Esophagus muscularis mucosa (tissue), 4 donors: ENCODE measurements at regions not wholly inside any gene's neighbourhood (a gene's known extent, or its start where the extent isn't known, plus 50 kb on each side); places are given as distances from the start of the nearest gene placed in this dataset.

Experiments used
- DNase-seq: peaks from one replicate; pipeline ENCODE4 v3.0.0-alpha.2; 2017; ENCODE audit errors: extremely low spot score
- H3K27ac ChIP-seq, 4 donors: fragments of 200-600 bp; sonication (generic); replicated peaks in 1 of 4; 1 replicate in 3 of 4; 2 replicates in 1 of 4; pipeline ENCODE4 v1.5.1; 2016 to 2019; ENCODE audit warnings: mild to moderate bottlenecking in 1 of 4
- H3K27me3 ChIP-seq, 4 donors: fragments of 200-600 bp; sonication (generic); one replicate each; pipeline versions ENCODE4 v1.5.1 to v1.6.0; 2016 to 2019
- H3K36me3 ChIP-seq, 4 donors: fragments of 200-600 bp; sonication (generic); one replicate each; pipeline ENCODE4 v1.5.1; 2016 to 2019
- H3K4me1 ChIP-seq, 4 donors: fragments of 200-600 bp; sonication (generic); one replicate each; pipeline ENCODE4 v1.5.1; 2016 to 2019
- H3K4me3 ChIP-seq, 4 donors: fragments of 200-600 bp; sonication (generic); 1 replicate in 2 of 4; 2 replicates in 2 of 4; pipeline ENCODE4 v1.5.1; 2016 to 2019; ENCODE audit warnings: mild to moderate bottlenecking in 4 of 4, moderate library complexity in 1 of 4
- H3K9me3 ChIP-seq, 4 donors: fragments of 200-600 bp; sonication (generic); 1 replicate in 3 of 4; 2 replicates in 1 of 4; pipeline ENCODE4 v1.5.1; 2016 to 2019
- EP300 ChIP-seq: sonication (generic); formaldehyde crosslinking; IDR thresholded peaks from one replicate; pipeline ENCODE4 v1.6.1; 2017; ENCODE audit warnings: antibody characterized with exemption
- POLR2A ChIP-seq: fragments of 450-650 bp; IDR thresholded peaks from one replicate; pipeline ENCODE4 v1.6.1; 2017; ENCODE audit warnings: antibody characterized with exemption, moderate library complexity, mild to moderate bottlenecking, low read depth
- POLR2AphosphoS5 ChIP-seq, 2 donors: sonication (generic); formaldehyde crosslinking; IDR thresholded peaks; one replicate each; pipeline ENCODE4 v1.6.1; 2017; ENCODE audit warnings: antibody characterized with exemption in 2 of 2
- WGBS: methylation state at CpG from one replicate; pipeline ENCODE4 v1.1.5; 2018; 5-methylcytosine and 5-hydroxymethylcytosine counted together
- intact Hi-C: fragments of 100-400 bp; cut with DNase I; formaldehyde crosslinking; loops from one replicate; pipeline ENCODE4 v1.15.1; 2023
- TF ChIP-seq, protein P1 (sequence below), 3 experiments: fragments of 200-600 bp in 2 of 3; fragments of 450-650 bp in 1 of 3; sonication (generic) in 2 of 3; IDR thresholded peaks; one replicate each; pipeline ENCODE4 v1.5.1; 2017 to 2019; ENCODE audit warnings: antibody characterized with exemption in 3 of 3, mild to moderate bottlenecking in 2 of 3, moderate library complexity in 1 of 3

DNA sequence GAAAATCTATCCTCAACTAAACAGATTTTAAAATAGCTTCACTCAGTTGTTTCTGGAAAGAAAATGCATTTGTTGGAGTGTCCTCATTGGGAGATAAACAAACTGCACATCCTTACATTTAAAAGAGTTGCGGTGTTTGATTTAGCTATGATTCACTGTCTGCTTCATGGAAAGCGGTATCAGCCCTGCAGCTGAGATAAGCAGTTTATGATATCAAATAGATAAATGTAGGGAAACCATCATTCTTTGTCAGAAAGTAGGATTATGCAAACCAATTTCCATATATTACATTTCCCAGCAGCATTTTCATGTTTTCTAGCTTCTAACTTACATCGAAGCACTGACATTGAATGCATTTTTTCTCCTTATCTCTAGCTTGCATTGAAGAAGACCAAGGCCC lies 698.9 kb downstream of the DIPK2A start:
- H3K27ac ChIP-seq, result no peak overlapping the region
- TF ChIP-seq, protein P1, sequence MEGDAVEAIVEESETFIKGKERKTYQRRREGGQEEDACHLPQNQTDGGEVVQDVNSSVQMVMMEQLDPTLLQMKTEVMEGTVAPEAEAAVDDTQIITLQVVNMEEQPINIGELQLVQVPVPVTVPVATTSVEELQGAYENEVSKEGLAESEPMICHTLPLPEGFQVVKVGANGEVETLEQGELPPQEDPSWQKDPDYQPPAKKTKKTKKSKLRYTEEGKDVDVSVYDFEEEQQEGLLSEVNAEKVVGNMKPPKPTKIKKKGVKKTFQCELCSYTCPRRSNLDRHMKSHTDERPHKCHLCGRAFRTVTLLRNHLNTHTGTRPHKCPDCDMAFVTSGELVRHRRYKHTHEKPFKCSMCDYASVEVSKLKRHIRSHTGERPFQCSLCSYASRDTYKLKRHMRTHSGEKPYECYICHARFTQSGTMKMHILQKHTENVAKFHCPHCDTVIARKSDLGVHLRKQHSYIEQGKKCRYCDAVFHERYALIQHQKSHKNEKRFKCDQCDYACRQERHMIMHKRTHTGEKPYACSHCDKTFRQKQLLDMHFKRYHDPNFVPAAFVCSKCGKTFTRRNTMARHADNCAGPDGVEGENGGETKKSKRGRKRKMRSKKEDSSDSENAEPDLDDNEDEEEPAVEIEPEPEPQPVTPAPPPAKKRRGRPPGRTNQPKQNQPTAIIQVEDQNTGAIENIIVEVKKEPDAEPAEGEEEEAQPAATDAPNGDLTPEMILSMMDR (IDR thresholded peaks at IDR 0.05), result no peak
- TF ChIP-seq POLR2AphosphoS5 (IDR thresholded peaks at IDR 0.05) (no peak), POLR2A (no peak), EP300 (no peak)
- H3K36me3 ChIP-seq, result no peaks in the 10 kb centered on the region
- no peak overlapping the region for H3K4me3 ChIP-seq
- intact Hi-C loops, result no loop called here
- H3K4me1 ChIP-seq, result no peaks in the 10 kb centered on the region
- no peaks in the 10 kb centered on the region for H3K27me3 ChIP-seq
- DNase-seq, result no peak
- no peaks in the 10 kb centered on the region for H3K9me3 ChIP-seq
- WGBS, result 86% methylated on average over 3 of the region's 3 CpGs

GRCh38 chr3:144677103-144677502 lies 705.5 kb downstream of the DIPK2A start:
- Histone ChIP-seq H3K9me3 (no peaks in the 10 kb centered on the region), H3K4me1 (no peaks in the 10 kb centered on the region), H3K4me3 (no peak overlapping the region), H3K27me3 (no peaks in the 10 kb centered on the region), H3K27ac (no peak overlapping the region), H3K36me3 (no peaks in the 10 kb centered on the region)
- no peak for DNase-seq
- TF ChIP-seq POLR2AphosphoS5 (IDR thresholded peaks at IDR 0.05) (no peak), EP300 (no peak), POLR2A (no peak)
- TF ChIP-seq, protein P1 (IDR thresholded peaks at IDR 0.05), result no peak
- intact Hi-C loops, result no loop called here
- 30% methylated on average over 1 of the region's 1 CpG for WGBS

DNA sequence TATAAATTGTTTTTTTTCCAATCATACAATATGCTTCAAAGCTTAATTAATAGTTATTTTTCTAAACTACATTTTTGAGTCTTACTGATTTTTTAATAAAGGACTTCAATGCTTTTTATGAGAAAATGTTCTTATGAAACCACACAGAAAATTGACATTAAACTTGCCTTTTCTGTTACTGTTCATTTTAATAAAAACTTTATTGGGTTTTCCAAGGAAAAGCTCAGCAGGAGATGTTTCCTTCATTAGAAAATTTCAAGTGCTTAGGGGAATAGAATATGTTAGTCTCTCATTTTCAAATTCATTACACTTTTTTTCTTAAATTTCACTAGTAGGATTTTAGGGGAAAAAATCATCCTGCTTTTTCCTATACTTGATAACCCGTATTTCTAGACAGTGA lies 711.4 kb downstream of the DIPK2A start:
- no peaks in the 10 kb centered on the region for H3K4me1 ChIP-seq
- WGBS, result 90% methylated on average over 1 of the region's 1 CpG

DNA sequence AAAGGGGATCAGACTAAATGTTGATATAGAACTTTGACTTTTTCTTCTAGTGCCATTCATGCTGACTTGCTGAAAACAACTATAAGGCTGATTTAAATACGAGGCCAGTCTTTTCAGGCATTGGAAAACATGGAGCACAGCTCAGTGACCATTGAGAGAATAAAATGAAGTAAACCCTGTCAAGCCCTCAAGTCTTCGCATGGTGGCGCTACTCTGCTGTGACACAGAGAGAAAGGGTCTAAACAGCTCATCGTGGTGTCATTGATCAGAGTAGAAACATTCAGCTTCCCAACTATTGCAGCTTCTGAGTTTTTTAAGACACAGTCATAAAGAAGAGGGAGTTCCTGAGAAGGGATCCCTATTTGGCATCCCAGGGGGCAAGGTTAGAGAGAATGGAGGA lies 716.2 kb downstream of the DIPK2A start:
- intact Hi-C loops, result no loop called here

More for the DNA sequence above, 711.4 kb downstream of the DIPK2A start:
- intact Hi-C loops, result no loop called here
- H3K27ac ChIP-seq, result no peak overlapping the region
- H3K36me3 ChIP-seq, result no peaks in the 10 kb centered on the region
- no peak for TF ChIP-seq POLR2A
- no peak for TF ChIP-seq POLR2AphosphoS5 (IDR thresholded peaks at IDR 0.05)
- TF ChIP-seq EP300, result no peak
- TF ChIP-seq, protein P1 (IDR thresholded peaks at IDR 0.05), result no peak
- no peak overlapping the region for H3K4me3 ChIP-seq
- H3K9me3 ChIP-seq, result no peaks in the 10 kb centered on the region
- no peak for DNase-seq
- no peaks in the 10 kb centered on the region for H3K27me3 ChIP-seq

GRCh38 chr3:144692488-144692887 lies 720.9 kb downstream of the DIPK2A start:
- no peaks in the 10 kb centered on the region for H3K36me3 ChIP-seq
- H3K9me3 ChIP-seq, result no peaks in the 10 kb centered on the region
- intact Hi-C loops, result no loop called here
- no peak overlapping the region for H3K27ac ChIP-seq
- DNase-seq, result no peak
- no peak for TF ChIP-seq POLR2A
- TF ChIP-seq, protein P1 (IDR thresholded peaks at IDR 0.05), result no peak
- H3K27me3 ChIP-seq, result no peaks in the 10 kb centered on the region
- no peak overlapping the region for H3K4me3 ChIP-seq
- 79% methylated on average over 4 of the region's 4 CpGs for WGBS
- no peaks in the 10 kb centered on the region for H3K4me1 ChIP-seq

More for the DNA sequence above, 716.2 kb downstream of the DIPK2A start:
- no peak overlapping the region for H3K4me3 ChIP-seq
- TF ChIP-seq, protein P1 (IDR thresholded peaks at IDR 0.05), result no peak
- no peak for TF ChIP-seq POLR2AphosphoS5 (IDR thresholded peaks at IDR 0.05)
- no peak for TF ChIP-seq EP300
- TF ChIP-seq POLR2A, result no peak
- 82% methylated on average over 4 of the region's 4 CpGs for WGBS
- H3K9me3 ChIP-seq, result no peaks in the 10 kb centered on the region
- H3K27me3 ChIP-seq, result no peaks in the 10 kb centered on the region
- H3K4me1 ChIP-seq, result no peaks in the 10 kb centered on the region
- no peak for DNase-seq
- H3K27ac ChIP-seq, result no peak overlapping the region
- no peaks in the 10 kb centered on the region for H3K36me3 ChIP-seq
